ENCODE measurements at regions not wholly inside any gene's neighbourhood (a gene's known extent, or its start where the extent isn't known, plus 50 kb on each side); places are given as distances from the start of the nearest gene placed in this dataset.

- no peak overlapping the region for H3K27ac ChIP-seq (ENCODE audit: extremely low read depth, low read depth, low read length)
- H3K4me3 ChIP-seq (ENCODE audit: low read depth, low read length): no peak overlapping the region
- ChIA-PET CTCF (interaction anchor here (0.7 kb wide), 1 partner anchor 1564 kb away, joined by 3 read pairs; no protein-coding TSS in a partner anchor), POLR2A (no interaction called here)
- H3K9me3 ChIP-seq (ENCODE audit: control insufficient read depth, insufficient read depth, low read depth, low read length): no peaks in the 10 kb centered on the region
- no peaks in the 10 kb centered on the region for H3K4me1 ChIP-seq (ENCODE audit: control insufficient read depth, insufficient read depth, low read length)
- TF ChIP-seq ZNF266 (tag by site-specific recombination; IDR thresholded peaks at IDR 0.05; ENCODE audit: low read depth) (no peak), ZNF510 (tag by site-specific recombination; IDR thresholded peaks at IDR 0.05; ENCODE audit: insufficient replicate concordance) (no peak), ZNF37A (tag by site-specific recombination; IDR thresholded peaks at IDR 0.05) (no peak), GLIS2 (tag by site-specific recombination; IDR thresholded peaks at IDR 0.05) (no peak), ZNF664 (tag by site-specific recombination; IDR thresholded peaks at IDR 0.05) (no peak), ZNF560 (tag by site-specific recombination; IDR thresholded peaks at IDR 0.05; ENCODE audit: borderline replicate concordance) (no peak), ZFP69B (tag by site-specific recombination; IDR thresholded peaks at IDR 0.05) (no peak), ZNF473 (tag by site-specific recombination; IDR thresholded peaks at IDR 0.05) (no peak)
- H3K36me3 ChIP-seq (ENCODE audit: control insufficient read depth in 2 of 2, insufficient read depth in 1 of 2, low read length in 2 of 2): no peaks in the 10 kb centered on the region
Measured at GRCh38 chr2:155733091-155733853, 599.2 kb downstream of the NR4A2 start.

- TF ChIP-seq ZNF112 (tag by site-specific recombination; IDR thresholded peaks at IDR 0.05): no peak
- ChIA-PET CTCF (no interaction called here), POLR2A (no interaction called here)
Measured at GRCh38 chr2:155730804-155731203, 601.7 kb downstream of the NR4A2 start.

DNA sequence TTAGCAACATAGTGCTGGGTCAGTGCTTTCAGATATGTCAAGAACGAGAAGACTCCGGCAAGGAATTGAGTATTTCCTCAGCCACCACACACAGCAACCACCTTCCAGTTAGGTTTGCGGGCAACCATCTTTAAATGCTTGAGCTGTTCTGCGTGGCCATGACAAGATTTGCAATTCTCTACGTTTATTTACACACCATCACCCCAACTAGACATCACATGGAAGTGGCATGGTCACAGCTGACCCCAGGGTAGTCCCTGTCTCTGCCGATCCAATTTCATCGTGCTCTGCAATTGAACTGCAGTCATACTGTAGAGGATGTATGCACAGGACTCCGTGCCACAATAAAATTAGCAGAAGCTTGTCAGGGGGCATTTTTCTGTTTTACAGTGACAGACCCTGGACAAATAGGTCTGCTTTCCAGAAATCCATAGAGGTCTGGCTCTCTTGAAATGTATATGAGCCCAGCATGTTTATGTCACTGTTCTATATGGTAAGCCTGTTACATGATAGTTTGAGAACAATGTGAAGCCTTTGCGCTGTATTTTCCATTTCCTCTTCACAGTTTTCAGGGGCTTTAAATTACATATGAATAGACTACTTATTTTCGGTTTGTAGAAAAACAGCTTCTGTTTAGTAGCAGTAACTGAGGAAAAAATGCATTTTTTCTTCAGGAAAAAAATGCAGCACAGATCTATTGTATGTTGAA is 605.2 kb downstream of the NR4A2 start:
- ChIA-PET POLR2A (no interaction called here), CTCF (no interaction called here)
- no peak overlapping the region for H3K27ac ChIP-seq (ENCODE audit: extremely low read depth, low read depth, low read length)

More at GRCh38 chr2:155730804-155731203, 601.7 kb downstream of the NR4A2 start:
- Histone ChIP-seq H3K9me3 (ENCODE audit: control insufficient read depth, insufficient read depth, low read depth, low read length) (no peaks in the 10 kb centered on the region), H3K27ac (ENCODE audit: extremely low read depth, low read depth, low read length) (no peak overlapping the region), H3K36me3 (ENCODE audit: control insufficient read depth in 2 of 2, insufficient read depth in 1 of 2, low read length in 2 of 2) (no peaks in the 10 kb centered on the region), H3K4me3 (ENCODE audit: low read depth, low read length) (no peak overlapping the region), H3K4me1 (ENCODE audit: control insufficient read depth, insufficient read depth, low read length) (no peaks in the 10 kb centered on the region)

More for the DNA sequence above, 605.2 kb downstream of the NR4A2 start:
- no peak for TF ChIP-seq ZNF776 (tag by site-specific recombination; IDR thresholded peaks at IDR 0.05; ENCODE audit: borderline replicate concordance)
- TF ChIP-seq ZBTB21 (tag by site-specific recombination; IDR thresholded peaks at IDR 0.05): no peak
- TF ChIP-seq, protein P1, sequence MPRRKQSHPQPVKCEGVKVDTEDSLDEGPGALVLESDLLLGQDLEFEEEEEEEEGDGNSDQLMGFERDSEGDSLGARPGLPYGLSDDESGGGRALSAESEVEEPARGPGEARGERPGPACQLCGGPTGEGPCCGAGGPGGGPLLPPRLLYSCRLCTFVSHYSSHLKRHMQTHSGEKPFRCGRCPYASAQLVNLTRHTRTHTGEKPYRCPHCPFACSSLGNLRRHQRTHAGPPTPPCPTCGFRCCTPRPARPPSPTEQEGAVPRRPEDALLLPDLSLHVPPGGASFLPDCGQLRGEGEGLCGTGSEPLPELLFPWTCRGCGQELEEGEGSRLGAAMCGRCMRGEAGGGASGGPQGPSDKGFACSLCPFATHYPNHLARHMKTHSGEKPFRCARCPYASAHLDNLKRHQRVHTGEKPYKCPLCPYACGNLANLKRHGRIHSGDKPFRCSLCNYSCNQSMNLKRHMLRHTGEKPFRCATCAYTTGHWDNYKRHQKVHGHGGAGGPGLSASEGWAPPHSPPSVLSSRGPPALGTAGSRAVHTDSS (tag by site-specific recombination; IDR thresholded peaks at IDR 0.05): no peak
- TF ChIP-seq ZNF223 (tag by site-specific recombination; IDR thresholded peaks at IDR 0.05): no peak
- TF ChIP-seq, protein P2, sequence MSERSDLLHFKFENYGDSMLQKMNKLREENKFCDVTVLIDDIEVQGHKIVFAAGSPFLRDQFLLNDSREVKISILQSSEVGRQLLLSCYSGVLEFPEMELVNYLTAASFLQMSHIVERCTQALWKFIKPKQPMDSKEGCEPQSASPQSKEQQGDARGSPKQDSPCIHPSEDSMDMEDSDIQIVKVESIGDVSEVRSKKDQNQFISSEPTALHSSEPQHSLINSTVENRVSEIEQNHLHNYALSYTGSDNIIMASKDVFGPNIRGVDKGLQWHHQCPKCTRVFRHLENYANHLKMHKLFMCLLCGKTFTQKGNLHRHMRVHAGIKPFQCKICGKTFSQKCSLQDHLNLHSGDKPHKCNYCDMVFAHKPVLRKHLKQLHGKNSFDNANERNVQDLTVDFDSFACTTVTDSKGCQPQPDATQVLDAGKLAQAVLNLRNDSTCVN (tag by site-specific recombination; optimal IDR thresholded peaks at IDR 0.05): no peak
- no peak for TF ChIP-seq ZNF174 (tag by site-specific recombination; IDR thresholded peaks at IDR 0.05)
- TF ChIP-seq KLF10 (tag by site-specific recombination; IDR thresholded peaks at IDR 0.05): no peak
- no peak for TF ChIP-seq ZNF350 (tag by site-specific recombination; IDR thresholded peaks at IDR 0.05)
- TF ChIP-seq, protein P3, sequence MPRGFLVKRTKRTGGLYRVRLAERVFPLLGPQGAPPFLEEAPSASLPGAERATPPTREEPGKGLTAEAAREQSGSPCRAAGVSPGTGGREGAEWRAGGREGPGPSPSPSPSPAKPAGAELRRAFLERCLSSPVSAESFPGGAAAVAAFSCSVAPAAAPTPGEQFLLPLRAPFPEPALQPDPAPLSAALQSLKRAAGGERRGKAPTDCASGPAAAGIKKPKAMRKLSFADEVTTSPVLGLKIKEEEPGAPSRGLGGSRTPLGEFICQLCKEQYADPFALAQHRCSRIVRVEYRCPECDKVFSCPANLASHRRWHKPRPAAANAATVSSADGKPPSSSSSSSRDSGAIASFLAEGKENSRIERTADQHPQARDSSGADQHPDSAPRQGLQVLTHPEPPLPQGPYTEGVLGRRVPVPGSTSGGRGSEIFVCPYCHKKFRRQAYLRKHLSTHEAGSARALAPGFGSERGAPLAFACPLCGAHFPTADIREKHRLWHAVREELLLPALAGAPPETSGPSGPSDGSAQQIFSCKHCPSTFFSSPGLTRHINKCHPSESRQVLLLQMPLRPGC (tag by site-specific recombination; IDR thresholded peaks at IDR 0.05): no peak
- TF ChIP-seq, protein P4, sequence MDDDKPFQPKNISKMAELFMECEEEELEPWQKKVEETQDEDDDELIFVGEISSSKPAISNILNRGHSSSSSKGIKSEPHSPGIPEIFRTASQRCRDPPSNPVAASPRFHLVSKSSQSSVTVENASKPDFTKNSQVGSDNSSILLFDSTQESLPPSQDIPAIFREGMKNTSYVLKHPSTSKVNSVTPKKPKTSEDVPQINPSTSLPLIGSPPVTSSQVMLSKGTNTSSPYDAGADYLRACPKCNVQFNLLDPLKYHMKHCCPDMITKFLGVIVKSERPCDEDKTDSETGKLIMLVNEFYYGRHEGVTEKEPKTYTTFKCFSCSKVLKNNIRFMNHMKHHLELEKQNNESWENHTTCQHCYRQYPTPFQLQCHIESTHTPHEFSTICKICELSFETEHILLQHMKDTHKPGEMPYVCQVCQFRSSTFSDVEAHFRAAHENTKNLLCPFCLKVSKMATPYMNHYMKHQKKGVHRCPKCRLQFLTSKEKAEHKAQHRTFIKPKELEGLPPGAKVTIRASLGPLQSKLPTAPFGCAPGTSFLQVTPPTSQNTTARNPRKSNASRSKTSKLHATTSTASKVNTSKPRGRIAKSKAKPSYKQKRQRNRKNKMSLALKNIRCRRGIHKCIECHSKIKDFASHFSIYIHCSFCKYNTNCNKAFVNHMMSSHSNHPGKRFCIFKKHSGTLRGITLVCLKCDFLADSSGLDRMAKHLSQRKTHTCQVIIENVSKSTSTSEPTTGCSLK (tag by site-specific recombination; IDR thresholded peaks at IDR 0.05): no peak
- TF ChIP-seq KLF7 (tag by site-specific recombination; IDR thresholded peaks at IDR 0.05; ENCODE audit: borderline replicate concordance): no peak
- Histone ChIP-seq H3K4me3 (ENCODE audit: low read depth, low read length) (no peak overlapping the region), H3K9me3 (ENCODE audit: control insufficient read depth, insufficient read depth, low read depth, low read length) (no peaks in the 10 kb centered on the region), H3K4me1 (ENCODE audit: control insufficient read depth, insufficient read depth, low read length) (no peaks in the 10 kb centered on the region), H3K36me3 (ENCODE audit: control insufficient read depth in 2 of 2, insufficient read depth in 1 of 2, low read length in 2 of 2) (no peaks in the 10 kb centered on the region)
